ENCODE measurements at regions not wholly inside any gene's neighbourhood (a gene's known extent, or its start where the extent isn't known, plus 50 kb on each side); places are given as distances from the start of the nearest gene placed in this dataset.
A peak's percentile ranks its signal among the peaks of the same experiment; 100 is the strongest.

DNA sequence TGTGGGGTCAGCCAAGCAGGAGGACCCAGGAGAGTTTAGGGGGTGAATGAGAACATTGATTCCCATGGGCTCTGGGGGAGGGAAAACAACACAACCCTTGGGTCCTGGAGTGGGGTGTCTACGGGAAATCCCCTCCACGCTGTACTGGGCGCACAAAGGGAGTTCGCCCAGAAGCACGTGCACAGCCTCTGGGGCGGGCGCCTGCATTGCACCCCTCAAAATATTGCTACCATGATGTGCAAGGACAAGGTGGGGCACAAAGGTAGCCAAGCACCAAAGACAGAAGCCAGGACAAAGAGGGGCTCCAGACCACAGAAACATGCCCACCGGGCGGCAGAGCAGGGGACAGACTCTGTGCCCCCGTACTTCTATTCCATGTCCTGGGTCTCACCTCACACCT lies 74.9 kb upstream of the EIF5 start:
- H3K27me3 ChIP-seq (ENCODE audit: control insufficient read depth, insufficient read depth, low read length, poor library complexity, severe bottlenecking): no peaks in the 10 kb centered on the region
- no peak overlapping the region for H3K4me3 ChIP-seq (ENCODE audit: insufficient read depth, low read depth, low read length)
- H3K4me1 ChIP-seq (ENCODE audit: control insufficient read depth, insufficient read depth, low read length): no peaks in the 10 kb centered on the region
- H3K9me3 ChIP-seq (ENCODE audit: control insufficient read depth, low read length): no peaks in the 10 kb centered on the region
- WGBS, 2 experiments: 95% methylated on average over 10 of the region's 10 CpGs
- no peak overlapping the region for H3K27ac ChIP-seq (ENCODE audit: insufficient read depth, low read depth, low read length, poor library complexity, severe bottlenecking)
- H3K36me3 ChIP-seq (ENCODE audit: control insufficient read depth, insufficient read depth, low read length): no peaks in the 10 kb centered on the region

DNA sequence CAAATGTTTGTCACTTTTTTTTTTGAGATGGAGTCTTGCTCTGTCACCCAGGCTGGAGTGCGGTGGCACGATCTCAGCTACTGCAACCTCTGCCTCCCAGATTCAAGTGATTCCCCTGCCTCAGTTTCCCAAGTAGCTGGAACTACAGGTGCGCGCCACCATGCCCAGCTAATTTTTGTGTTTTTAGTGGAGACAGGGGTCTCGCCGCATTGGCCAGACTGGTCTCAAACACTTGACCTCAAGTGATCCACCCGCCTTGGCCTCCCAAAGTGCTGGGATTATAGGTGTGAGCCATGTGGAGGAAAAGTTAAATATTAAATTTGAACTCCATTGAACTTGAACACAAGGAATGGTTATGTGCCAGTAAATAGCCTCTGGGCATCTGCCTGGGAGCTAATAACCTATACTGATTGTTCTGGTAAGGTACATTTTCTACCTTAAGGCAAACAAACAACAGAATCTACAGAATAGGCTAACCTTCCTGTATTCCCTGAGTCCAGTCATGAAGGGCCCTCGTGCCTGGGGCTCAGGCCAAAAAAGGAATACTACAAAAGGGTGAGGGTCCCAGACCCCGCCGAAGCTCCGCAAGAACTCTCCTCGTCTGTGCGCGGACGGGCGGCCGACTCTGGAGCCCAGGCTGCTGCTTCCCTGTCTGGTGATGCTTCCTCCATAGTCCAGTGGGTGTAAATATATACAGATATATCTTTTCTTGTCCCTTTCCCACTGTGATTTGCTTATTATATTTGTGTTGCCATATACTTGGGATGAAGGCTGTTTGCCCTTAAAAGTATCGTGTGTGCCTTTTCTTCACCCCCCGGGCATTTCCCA lies 74.0 kb upstream of the EIF5 start:
- Histone ChIP-seq H3K4me3 (ENCODE audit: insufficient read depth, low read depth, low read length) (no peak overlapping the region), H3K4me1 (ENCODE audit: control insufficient read depth, insufficient read depth, low read length) (no peaks in the 10 kb centered on the region), H3K9me3 (ENCODE audit: control insufficient read depth, low read length) (no peaks in the 10 kb centered on the region), H3K27me3 (ENCODE audit: control insufficient read depth, insufficient read depth, low read length, poor library complexity, severe bottlenecking) (no peaks in the 10 kb centered on the region), H3K36me3 (ENCODE audit: control insufficient read depth, insufficient read depth, low read length) (no peaks in the 10 kb centered on the region), H3K27ac (ENCODE audit: insufficient read depth, low read depth, low read length, poor library complexity, severe bottlenecking) (no peak overlapping the region)
- 85 to 87% methylated on average over 19 of the region's 19 CpGs for WGBS, 2 experiments

DNA sequence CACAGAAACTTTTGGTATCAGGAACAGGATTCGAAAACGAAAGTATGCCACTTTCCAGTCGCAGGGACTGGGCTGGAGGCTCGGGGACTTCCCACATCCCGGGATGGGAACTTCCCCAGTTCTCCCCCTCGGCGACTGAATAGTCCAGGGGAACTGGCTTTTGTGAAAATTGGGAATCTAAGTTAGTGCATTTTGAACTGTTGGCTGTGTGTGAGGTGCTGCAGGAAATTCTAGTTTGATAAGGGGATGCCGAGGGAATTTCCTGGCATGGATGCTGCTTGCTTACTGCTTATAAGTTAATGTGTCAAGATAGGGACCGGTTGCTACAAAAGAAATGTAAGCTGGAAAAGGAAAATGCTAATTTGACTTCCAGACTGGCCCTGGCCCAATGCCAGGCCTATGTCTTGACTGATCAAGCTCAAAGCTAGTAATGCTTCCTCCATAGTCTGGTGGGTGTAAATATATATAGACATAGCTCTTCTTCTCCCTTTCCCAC lies 73.4 kb upstream of the EIF5 start:
- no peak overlapping the region for H3K4me3 ChIP-seq (ENCODE audit: insufficient read depth, low read depth, low read length)

DNA sequence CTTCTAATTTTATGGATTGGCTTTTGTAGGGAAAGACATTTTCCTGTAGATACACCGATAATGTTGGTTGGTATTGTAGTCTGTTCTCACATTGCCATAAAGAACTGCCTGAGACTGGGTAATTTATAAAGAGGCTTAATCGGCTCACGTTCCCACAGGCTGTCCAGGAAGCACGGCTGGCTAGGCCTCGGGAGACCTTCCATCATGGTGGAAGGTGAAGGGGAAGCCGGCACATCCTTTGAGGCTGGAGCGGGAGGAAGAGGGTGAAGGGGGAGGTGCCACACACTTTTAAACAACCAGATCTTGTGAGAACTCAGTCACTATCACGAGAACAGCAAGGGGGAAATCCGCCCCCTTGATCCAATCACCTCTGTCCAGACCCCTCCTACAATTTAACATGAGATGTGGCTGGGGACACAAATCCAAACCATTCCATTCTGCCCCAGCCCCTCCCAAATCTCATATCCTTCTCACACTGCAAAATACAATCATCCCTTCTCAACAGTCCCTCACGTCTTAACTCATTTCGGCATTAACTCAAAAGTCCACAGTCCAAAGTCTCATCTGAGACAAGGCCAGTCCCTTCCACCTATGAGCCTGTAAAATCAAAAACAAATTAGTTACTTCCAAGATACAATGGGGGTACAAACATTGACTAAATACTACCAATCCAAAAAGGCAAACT lies 66.7 kb upstream of the EIF5 start:
- Histone ChIP-seq H3K27me3 (ENCODE audit: control insufficient read depth, insufficient read depth, low read length, poor library complexity, severe bottlenecking) (peaks cover 1% of the 10 kb centered on the region), H3K36me3 (ENCODE audit: control insufficient read depth, insufficient read depth, low read length) (no peaks in the 10 kb centered on the region), H3K4me1 (ENCODE audit: control insufficient read depth, insufficient read depth, low read length) (no peaks in the 10 kb centered on the region), H3K4me3 (ENCODE audit: insufficient read depth, low read depth, low read length) (no peak overlapping the region), H3K9me3 (ENCODE audit: control insufficient read depth, low read length) (no peaks in the 10 kb centered on the region), H3K27ac (ENCODE audit: insufficient read depth, low read depth, low read length, poor library complexity, severe bottlenecking) (no peak overlapping the region)
- WGBS, 2 experiments: 86 to 89% methylated on average over 11 of the region's 11 CpGs

More for the DNA sequence above, 73.4 kb upstream of the EIF5 start:
- H3K36me3 ChIP-seq (ENCODE audit: control insufficient read depth, insufficient read depth, low read length): no peaks in the 10 kb centered on the region
- no peaks in the 10 kb centered on the region for H3K9me3 ChIP-seq (ENCODE audit: control insufficient read depth, low read length)
- no peaks in the 10 kb centered on the region for H3K4me1 ChIP-seq (ENCODE audit: control insufficient read depth, insufficient read depth, low read length)
- 58 to 62% methylated on average over 9 of the region's 9 CpGs for WGBS, 2 experiments
- no peak overlapping the region for H3K27ac ChIP-seq (ENCODE audit: insufficient read depth, low read depth, low read length, poor library complexity, severe bottlenecking)
- H3K27me3 ChIP-seq (ENCODE audit: control insufficient read depth, insufficient read depth, low read length, poor library complexity, severe bottlenecking): no peaks in the 10 kb centered on the region

DNA sequence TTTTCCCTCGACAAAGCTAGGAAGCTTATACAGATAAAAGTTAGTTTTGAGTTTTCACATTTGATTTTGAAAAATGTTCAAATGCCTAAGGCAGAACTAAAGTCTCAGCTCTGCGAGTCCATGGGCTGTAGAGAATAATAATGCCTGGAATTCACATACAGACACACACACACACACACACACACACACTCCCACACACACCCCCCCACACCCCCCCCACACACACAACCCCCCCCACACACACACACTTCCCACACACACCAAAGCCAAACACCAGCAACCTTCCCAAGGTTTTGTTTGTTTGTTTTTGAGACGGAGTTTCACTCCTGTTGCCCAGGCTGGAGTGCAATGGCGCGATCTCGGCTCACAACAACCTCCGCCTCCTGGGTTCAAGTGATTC lies 62.8 kb upstream of the EIF5 start:
- no peaks in the 10 kb centered on the region for H3K36me3 ChIP-seq (ENCODE audit: control insufficient read depth, insufficient read depth, low read length)
- H3K4me3 ChIP-seq (ENCODE audit: insufficient read depth, low read depth, low read length): no peak overlapping the region
- H3K4me1 ChIP-seq (ENCODE audit: control insufficient read depth, insufficient read depth, low read length): no peaks in the 10 kb centered on the region
- 94% methylated on average over 7 of the region's 7 CpGs for WGBS, 2 experiments
- no peak overlapping the region for H3K27ac ChIP-seq (ENCODE audit: insufficient read depth, low read depth, low read length, poor library complexity, severe bottlenecking)
- peaks cover 35% of the 10 kb centered on the region for H3K27me3 ChIP-seq (ENCODE audit: control insufficient read depth, insufficient read depth, low read length, poor library complexity, severe bottlenecking)
- no peaks in the 10 kb centered on the region for H3K9me3 ChIP-seq (ENCODE audit: control insufficient read depth, low read length)

DNA sequence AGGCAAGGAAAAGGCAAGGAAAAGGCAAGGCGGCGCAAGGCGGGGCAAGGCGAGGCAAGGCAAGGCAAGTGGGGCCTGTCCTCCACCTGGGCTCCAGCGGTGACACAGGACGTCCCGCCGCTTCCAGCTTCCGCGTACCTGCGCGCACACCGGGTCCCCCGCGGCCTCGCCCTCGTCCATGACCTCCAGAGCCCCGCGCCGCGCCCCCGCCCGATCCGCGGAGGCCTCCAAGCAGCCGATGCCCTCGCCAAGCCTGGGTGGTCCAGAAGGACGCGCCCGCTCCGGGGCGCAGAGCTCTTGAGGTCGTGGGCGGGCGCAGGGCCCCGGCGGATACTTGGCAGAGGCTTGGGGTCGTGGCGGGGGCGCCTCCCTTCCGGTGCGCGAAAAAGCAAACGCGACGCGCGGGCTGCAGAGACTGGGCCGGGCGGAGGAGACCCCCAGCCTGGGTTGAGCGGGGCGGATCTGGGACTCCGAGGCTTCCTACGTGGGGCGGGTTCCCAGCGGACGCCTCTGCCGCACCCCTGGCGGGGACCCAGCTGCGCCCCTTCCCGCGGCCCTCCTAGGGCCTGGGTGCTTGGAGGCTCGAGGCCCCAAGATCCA lies 60.8 kb upstream of the EIF5 start:
- Histone ChIP-seq H3K27me3 (ENCODE audit: control insufficient read depth, insufficient read depth, low read length, poor library complexity, severe bottlenecking) (peaks cover 48% of the 10 kb centered on the region), H3K4me3 (ENCODE audit: insufficient read depth, low read depth, low read length) (peak overlapping the region; percentile 20), H3K9me3 (ENCODE audit: control insufficient read depth, low read length) (no peaks in the 10 kb centered on the region), H3K4me1 (ENCODE audit: control insufficient read depth, insufficient read depth, low read length) (no peaks in the 10 kb centered on the region), H3K36me3 (ENCODE audit: control insufficient read depth, insufficient read depth, low read length) (no peaks in the 10 kb centered on the region), H3K27ac (ENCODE audit: insufficient read depth, low read depth, low read length, poor library complexity, severe bottlenecking) (no peak overlapping the region)
- 41 to 47% methylated on average over 63 of the region's 63 CpGs for WGBS, 2 experiments

DNA sequence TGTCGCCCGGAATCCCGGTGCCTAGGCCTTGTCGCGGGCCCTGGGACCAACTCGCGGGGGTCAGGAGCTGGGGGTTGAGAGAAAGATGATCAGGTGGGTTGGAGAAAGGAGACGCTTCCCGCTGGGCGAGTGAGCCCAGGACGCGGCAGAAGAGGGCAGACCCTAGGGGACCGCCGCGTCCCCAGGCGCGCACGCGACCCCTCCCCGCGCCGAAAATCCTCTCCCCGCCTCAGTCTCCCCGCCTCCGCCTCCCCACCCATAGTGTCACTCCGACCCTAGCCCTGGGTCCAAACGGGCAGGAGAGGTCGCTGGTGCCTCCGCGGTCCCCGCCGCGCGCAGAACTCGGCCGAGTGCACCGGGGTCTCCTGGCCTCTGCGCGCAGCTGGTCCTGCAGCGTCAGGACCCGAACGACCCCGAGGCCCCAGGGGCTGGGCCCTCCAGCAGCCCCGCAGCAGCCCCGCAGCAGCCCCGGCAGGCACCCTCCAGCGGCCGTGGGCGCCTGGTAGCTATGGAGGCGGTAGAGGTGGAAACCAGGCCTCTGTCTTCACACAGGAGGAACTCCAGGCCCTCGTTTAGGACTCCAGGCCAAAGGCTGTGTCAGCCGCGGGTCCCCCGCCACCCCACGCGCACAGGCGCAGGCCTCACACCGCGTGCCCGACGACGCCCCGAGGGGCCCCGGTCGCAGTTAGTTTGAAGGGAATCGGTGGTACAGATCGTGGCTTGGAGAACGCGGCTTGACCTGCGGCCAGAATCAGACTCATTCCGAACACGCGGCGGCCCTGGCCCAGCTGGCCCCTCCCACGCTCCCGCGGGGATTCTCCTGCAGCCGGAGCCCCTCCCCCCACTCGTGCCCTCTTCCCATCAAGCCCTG lies 60.1 kb upstream of the EIF5 start:
- Histone ChIP-seq H3K27me3 (ENCODE audit: control insufficient read depth, insufficient read depth, low read length, poor library complexity, severe bottlenecking) (peaks cover 55% of the 10 kb centered on the region), H3K27ac (ENCODE audit: insufficient read depth, low read depth, low read length, poor library complexity, severe bottlenecking) (no peak overlapping the region), H3K4me1 (ENCODE audit: control insufficient read depth, insufficient read depth, low read length) (no peaks in the 10 kb centered on the region), H3K36me3 (ENCODE audit: control insufficient read depth, insufficient read depth, low read length) (no peaks in the 10 kb centered on the region), H3K9me3 (ENCODE audit: control insufficient read depth, low read length) (no peaks in the 10 kb centered on the region), H3K4me3 (ENCODE audit: insufficient read depth, low read depth, low read length) (peak overlapping the region; percentile 20)
- 75% methylated on average over 79 of the region's 79 CpGs for WGBS, 2 experiments

DNA sequence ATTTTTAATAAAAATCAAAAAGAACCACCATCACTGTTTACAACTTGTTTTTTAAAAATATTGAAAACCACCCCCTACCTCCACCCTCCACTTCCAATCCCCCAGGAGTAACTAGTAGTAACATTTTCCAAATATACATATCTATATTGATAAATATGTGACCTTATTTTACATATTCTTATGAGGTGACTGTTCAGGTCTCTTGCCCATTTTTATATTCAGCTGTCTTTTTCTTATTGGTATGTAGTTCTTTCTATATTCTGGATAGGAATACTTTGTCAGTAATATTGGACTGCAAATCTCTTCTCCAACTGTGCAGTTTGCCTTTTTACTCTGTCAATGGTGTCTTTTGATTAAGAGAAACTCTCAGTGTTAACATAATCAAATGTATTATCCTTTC lies 59.0 kb upstream of the EIF5 start:
- Histone ChIP-seq H3K4me1 (ENCODE audit: control insufficient read depth, insufficient read depth, low read length) (no peaks in the 10 kb centered on the region), H3K27ac (ENCODE audit: insufficient read depth, low read depth, low read length, poor library complexity, severe bottlenecking) (no peak overlapping the region), H3K27me3 (ENCODE audit: control insufficient read depth, insufficient read depth, low read length, poor library complexity, severe bottlenecking) (peaks cover 65% of the 10 kb centered on the region), H3K9me3 (ENCODE audit: control insufficient read depth, low read length) (no peaks in the 10 kb centered on the region), H3K4me3 (ENCODE audit: insufficient read depth, low read depth, low read length) (no peak overlapping the region), H3K36me3 (ENCODE audit: control insufficient read depth, insufficient read depth, low read length) (no peaks in the 10 kb centered on the region)

DNA sequence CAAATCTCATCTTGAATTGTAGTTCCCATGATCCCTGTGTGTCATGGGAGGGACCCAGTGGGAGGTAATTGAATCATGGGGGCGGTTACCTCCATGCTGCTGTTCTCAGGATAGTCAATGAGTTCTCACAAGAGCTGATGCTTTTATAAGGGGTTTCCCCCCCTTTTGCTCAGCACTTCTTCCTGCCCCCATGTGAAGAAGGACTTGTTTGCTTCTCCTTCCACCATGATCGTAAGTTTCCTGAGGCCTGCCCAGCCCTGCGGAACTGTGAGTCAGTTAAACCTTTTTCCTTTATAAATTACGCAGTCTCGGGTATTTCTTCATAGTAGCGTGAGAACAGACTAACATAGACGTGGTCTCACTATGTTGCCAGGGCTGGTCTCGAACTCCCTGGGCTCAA lies 56.1 kb upstream of the EIF5 start:
- H3K4me1 ChIP-seq (ENCODE audit: control insufficient read depth, insufficient read depth, low read length): no peaks in the 10 kb centered on the region
- H3K36me3 ChIP-seq (ENCODE audit: control insufficient read depth, insufficient read depth, low read length): no peaks in the 10 kb centered on the region
- peaks cover 73% of the 10 kb centered on the region for H3K27me3 ChIP-seq (ENCODE audit: control insufficient read depth, insufficient read depth, low read length, poor library complexity, severe bottlenecking)
- 94 to 95% methylated on average over 8 of the region's 8 CpGs for WGBS, 2 experiments
- no peaks in the 10 kb centered on the region for H3K9me3 ChIP-seq (ENCODE audit: control insufficient read depth, low read length)
- H3K27ac ChIP-seq (ENCODE audit: insufficient read depth, low read depth, low read length, poor library complexity, severe bottlenecking): no peak overlapping the region
- no peak overlapping the region for H3K4me3 ChIP-seq (ENCODE audit: insufficient read depth, low read depth, low read length)

All from ectodermal cell (in vitro differentiated cells).